HepG2 (cell line): ENCODE measurements at regions not wholly inside any gene's neighbourhood (a gene's known extent, or its start where the extent isn't known, plus 50 kb on each side); places are given as distances from the start of the nearest gene placed in this dataset.

Experiments used
- ATAC-seq: fragments of 200-7000 bp; cut with Tn5 transposase; 3 replicates; pipeline ENCODE4 v1.9.1; 2020; ENCODE audit warnings: mild to moderate bottlenecking, moderate library complexity
- BruUV-seq: library from RNA; stranded (reverse); fragments of 400-500 nt; replicated peaks from 2 replicates; lab custom pipeline; 2021; lab: Mats Ljungman, UMichigan
- CTCF ChIA-PET: fragments of 300-600 bp; formaldehyde crosslinking; extraction: SDS; loops from one replicate; lab custom pipeline; 2021; ENCODE audit warnings: low total read pairs, inconsistent platforms, low intra/inter-chr PET ratio; lab: Yijun Ruan, JAX
- POLR2A ChIA-PET: fragments of 350-600 bp; sonication (Branson Sonifier 250); formaldehyde crosslinking; loops from one replicate; lab custom pipeline; 2020; ENCODE audit warnings: antibody characterized with exemption, inconsistent platforms; lab: Yijun Ruan, JAX
- DNase-seq: peaks from one replicate; pipeline ENCODE4 v3.0.0-alpha.2; 2015; ENCODE audit warnings: low spot score
- FAIRE-seq: peaks from 3 replicates; lab custom pipeline; 2011; peaks lifted over from hg19 to GRCh38; lab: Jason Lieb, UNC
- H2AFZ ChIP-seq: one replicate; pipeline ENCODE4 v1.6.1; 2011; ENCODE audit warnings: low read length, inconsistent platforms
- H3K27ac ChIP-seq: fragments of 300-600 bp; 3 replicates; pipeline ENCODE4 v1.8.0; 2011; ENCODE audit warnings: mixed run types, mild to moderate bottlenecking, mixed read lengths, low read length, inconsistent platforms; ENCODE audit not compliant: insufficient read depth; ENCODE audit errors: extremely low read length
- H3K27me3 ChIP-seq, 2 experiments: fragments of 200-600 bp in 1 of 2; 2 replicates in 1 of 2; 3 replicates in 1 of 2; pipeline versions ENCODE4 v1.6.0 to v1.8.0; 2011; ENCODE audit warnings: low read length in 2 of 2, mild to moderate bottlenecking in 2 of 2, moderate library complexity in 2 of 2, inconsistent platforms in 1 of 2; ENCODE audit not compliant: insufficient read depth in 2 of 2, control insufficient read depth in 1 of 2
- H3K36me3 ChIP-seq, 2 experiments: fragments of 200-600 bp in 1 of 2; replicated peaks in 1 of 2; 2 replicates in 1 of 2; 3 replicates in 1 of 2; pipeline versions ENCODE4 v1.5.1 to v1.8.0; 2011; ENCODE audit warnings: low read length in 2 of 2, inconsistent platforms in 1 of 2; ENCODE audit not compliant: insufficient read depth in 2 of 2, control insufficient read depth in 1 of 2
- H3K4me1 ChIP-seq: 2 replicates; pipeline ENCODE4 v1.5.1; 2012; ENCODE audit warnings: low read length, inconsistent platforms; ENCODE audit not compliant: insufficient read depth
- H3K4me2 ChIP-seq: 2 replicates; pipeline ENCODE4 v1.6.0; 2011; ENCODE audit warnings: low read depth, low read length, inconsistent platforms
- H3K4me3 ChIP-seq, 3 experiments: fragments of 200-600 bp in 1 of 3; sonication (generic), shearing (Covaris generic) in 1 of 3; replicated peaks in 1 of 3; 2 replicates each; pipeline ENCODE4 v1.5.1; 2011 to 2016; ENCODE audit warnings: low read length in 3 of 3, inconsistent platforms in 2 of 3, low read depth in 2 of 3, mild to moderate bottlenecking in 2 of 3, control low read depth in 1 of 3, mixed read lengths in 1 of 3; ENCODE audit not compliant: insufficient read depth in 1 of 3
- H3K79me2 ChIP-seq: one replicate; pipeline ENCODE4 v1.6.1; 2011; ENCODE audit warnings: low read length, inconsistent platforms; ENCODE audit not compliant: insufficient read depth
- H3K9ac ChIP-seq: 2 replicates; pipeline ENCODE4 v1.6.0; 2011; ENCODE audit warnings: mild to moderate bottlenecking, low read depth, low read length, inconsistent platforms; ENCODE audit not compliant: insufficient read depth
- H3K9me3 ChIP-seq: 2 replicates; pipeline ENCODE4 v1.5.1; 2012; ENCODE audit warnings: mild to moderate bottlenecking, low read length
- H4K20me1 ChIP-seq: 2 replicates; pipeline ENCODE4 v1.6.0; 2011; ENCODE audit warnings: inconsistent platforms, mild to moderate bottlenecking, low read length, moderate library complexity; ENCODE audit not compliant: insufficient read depth
- CEBPB ChIP-seq: IDR thresholded peaks from 2 replicates; pipeline ENCODE4 v1.6.1; 2011; ENCODE audit warnings: low read depth, low read length, improper control_type of control experiment, borderline replicate concordance
- MAFF ChIP-seq: IDR thresholded peaks from 2 replicates; pipeline ENCODE4 v1.6.1; 2011; ENCODE audit warnings: low read depth, low read length, improper control_type of control experiment
- MAFK ChIP-seq, 2 experiments: IDR thresholded peaks in 1 of 2; conservative IDR thresholded peaks in 1 of 2; 2 replicates each; pipeline ENCODE4 v1.6.1; 2011; ENCODE audit warnings: improper control_type of control experiment in 2 of 2, low read length in 2 of 2
- RCOR2 ChIP-seq: IDR thresholded peaks from 2 replicates; pipeline ENCODE4 v1.6.1; 2016; ENCODE audit warnings: missing biosample characterization, missing genetic modification reagents
- THAP8 ChIP-seq: sonication (generic); formaldehyde crosslinking; IDR thresholded peaks from 2 replicates; pipeline ENCODE4 v1.5.1; 2020; ENCODE audit warnings: missing genetic modification reagents, mild to moderate bottlenecking, borderline replicate concordance
- ZEB1 ChIP-seq: IDR thresholded peaks from 2 replicates; pipeline ENCODE4 v1.6.1; 2012; ENCODE audit warnings: mild to moderate bottlenecking, low read depth, inconsistent platforms; ENCODE audit not compliant: insufficient replicate concordance
- ZNF274 ChIP-seq: sonication (generic); formaldehyde crosslinking; IDR thresholded peaks from 2 replicates; pipeline ENCODE4 v1.5.1; 2020; ENCODE audit warnings: mild to moderate bottlenecking, missing genetic modification reagents
- ZNF331 ChIP-seq: sonication (generic); formaldehyde crosslinking; IDR thresholded peaks from 2 replicates; pipeline ENCODE4 v1.4.0; 2020; ENCODE audit warnings: missing genetic modification reagents
- ZNF549 ChIP-seq: sonication (generic); formaldehyde crosslinking; IDR thresholded peaks from 2 replicates; pipeline ENCODE4 v1.5.0; 2020; ENCODE audit warnings: missing genetic modification reagents
- ZNF629 ChIP-seq: sonication (generic); formaldehyde crosslinking; conservative IDR thresholded peaks from 2 replicates; pipeline ENCODE4 v1.5.0; 2020; ENCODE audit warnings: missing genetic modification reagents
- ZNF773 ChIP-seq: sonication (generic); formaldehyde crosslinking; IDR thresholded peaks from 2 replicates; pipeline ENCODE4 v1.4.0; 2020; ENCODE audit warnings: missing genetic modification reagents, borderline replicate concordance
- WGBS: methylation state at CpG from one replicate; pipeline ENCODE4 v1.1.6; 2017; ENCODE audit warnings: low lambda C conversion rate; 5-methylcytosine and 5-hydroxymethylcytosine counted together
- in situ Hi-C: cut with HindIII; loops from 2 replicates; pipeline ENCODE4 v1.10.0; 2017; ENCODE audit warnings: low pct_unique_long_range_greater_than_20kb; ENCODE audit not compliant: extremely low pct_ligation_motif_present
- intact Hi-C: fragments of 100-400 bp; cut with micrococcal nuclease; formaldehyde crosslinking; loops from one replicate; pipeline ENCODE4 v1.10.0; 2022; ENCODE audit not compliant: unreplicated experiment

GRCh38 chr10:29209830-29210229 lies 79.0 kb upstream of the LYZL1 start:
- H3K9ac ChIP-seq, result no peak overlapping the region
- ChIA-PET CTCF (no interaction called here), POLR2A (no interaction called here)
- H3K27me3 ChIP-seq, result peaks cover 0 to 5% of the 10 kb centered on the region in 2 experiments; a peak in 1 of 5 replicates
- intact Hi-C loops, result no loop called here
- H3K36me3 ChIP-seq, result no peaks in the 10 kb centered on the region
- peaks cover 6% of the 10 kb centered on the region for H3K9me3 ChIP-seq
- TF ChIP-seq ZNF331 (CRISPR knock-in tag) (peak; percentile 99), RCOR2 (no peak)
- no peak overlapping the region for H3K27ac ChIP-seq
- DNase-seq, result no peak
- H3K4me3 ChIP-seq, result no peak overlapping the region
- no peak overlapping the region for H3K4me2 ChIP-seq
- in situ Hi-C loops, result no loop called here
- no peak for FAIRE-seq
- no peak for ATAC-seq
- BruUV-seq, result no TSS peak
- no peaks in the 10 kb centered on the region for H4K20me1 ChIP-seq
- no peak overlapping the region for H2AFZ ChIP-seq
- H3K4me1 ChIP-seq, result no peaks in the 10 kb centered on the region
- no peaks in the 10 kb centered on the region for H3K79me2 ChIP-seq

- Histone ChIP-seq H3K27me3 (peaks cover 0 to 5% of the 10 kb centered on the region in 2 experiments; a peak in 1 of 5 replicates), H3K4me2 (no peak overlapping the region), H4K20me1 (no peaks in the 10 kb centered on the region), H3K36me3 (no peaks in the 10 kb centered on the region), H3K9me3 (peaks cover 6% of the 10 kb centered on the region), H3K4me1 (no peaks in the 10 kb centered on the region), H2AFZ (no peak overlapping the region), H3K9ac (no peak overlapping the region)
- no peak for DNase-seq
- no peak for ATAC-seq
- CTCF ChIA-PET, result no interaction called here
- no TSS peak for BruUV-seq
- 11% methylated on average over 2 of the region's 2 CpGs for WGBS
- no peak for FAIRE-seq
- in situ Hi-C loops, result no loop called here
- TF ChIP-seq ZNF773, result no peak
- no peak for TF ChIP-seq THAP8 (CRISPR knock-in tag)
- TF ChIP-seq ZNF549 (CRISPR knock-in tag), result no peak
- TF ChIP-seq ZNF274 (CRISPR knock-in tag), result no peak
- no peak for TF ChIP-seq ZEB1
- TF ChIP-seq RCOR2, result no peak
- TF ChIP-seq ZNF629 (CRISPR knock-in tag), result no peak
- TF ChIP-seq MAFF, result peak; percentile 62
- no peak for TF ChIP-seq CEBPB
- TF ChIP-seq MAFK (conservative IDR thresholded peaks at IDR 0.05 in 1 of 2, IDR thresholded peaks at IDR 0.05 in 1 of 2; ENCODE audit: low read length in 2 of 2), result peak; percentile 43 to 76
- TF ChIP-seq, all 625 proteins: peak for 2
- Histone ChIP-seq H3K4me3 (no peak overlapping the region), H3K27ac (no peak overlapping the region), H3K79me2 (no peaks in the 10 kb centered on the region)
- intact Hi-C loops, result no loop called here
- POLR2A ChIA-PET, result no interaction called here
These were observed 78.5 kb upstream of the LYZL1 start for GRCh38 chr10:29210266-29210868.
